WI38 (cell line): ENCODE measurements at regions not wholly inside any gene's neighbourhood (a gene's known extent, or its start where the extent isn't known, plus 50 kb on each side); places are given as distances from the start of the nearest gene placed in this dataset.

Experiments
- H3K4me3 ChIP-seq: 2 replicates; pipeline ENCODE4 v1.5.1; 2011; ENCODE audit warnings: low read depth, mild to moderate bottlenecking, control low read depth, low read length
- TF ChIP-seq, protein P1 (sequence below): IDR thresholded peaks from 2 replicates; pipeline ENCODE4 v1.5.1; 2012; ENCODE audit warnings: low read depth, mild to moderate bottlenecking, control low read depth, low read length

DNA sequence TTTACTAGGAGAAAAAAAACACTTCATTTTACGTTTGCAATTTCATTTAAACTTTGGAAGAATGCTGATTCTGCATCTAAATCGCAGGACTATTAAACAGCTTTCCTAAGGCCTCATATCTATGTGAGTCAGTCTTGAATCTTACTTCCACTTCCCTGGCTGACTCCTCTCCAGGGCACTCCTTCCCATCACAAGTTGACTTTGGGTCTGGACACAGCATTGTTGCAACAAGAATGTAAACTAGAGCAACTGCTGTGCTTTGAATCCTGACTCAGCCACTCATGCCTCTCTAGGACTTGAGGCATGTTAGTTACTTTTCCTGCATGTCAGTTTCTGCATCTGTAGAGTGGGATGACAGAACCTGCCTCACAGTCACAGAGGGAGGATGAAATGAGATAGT, 413.8 kb downstream of the FAT4 start:
- TF ChIP-seq, protein P1, sequence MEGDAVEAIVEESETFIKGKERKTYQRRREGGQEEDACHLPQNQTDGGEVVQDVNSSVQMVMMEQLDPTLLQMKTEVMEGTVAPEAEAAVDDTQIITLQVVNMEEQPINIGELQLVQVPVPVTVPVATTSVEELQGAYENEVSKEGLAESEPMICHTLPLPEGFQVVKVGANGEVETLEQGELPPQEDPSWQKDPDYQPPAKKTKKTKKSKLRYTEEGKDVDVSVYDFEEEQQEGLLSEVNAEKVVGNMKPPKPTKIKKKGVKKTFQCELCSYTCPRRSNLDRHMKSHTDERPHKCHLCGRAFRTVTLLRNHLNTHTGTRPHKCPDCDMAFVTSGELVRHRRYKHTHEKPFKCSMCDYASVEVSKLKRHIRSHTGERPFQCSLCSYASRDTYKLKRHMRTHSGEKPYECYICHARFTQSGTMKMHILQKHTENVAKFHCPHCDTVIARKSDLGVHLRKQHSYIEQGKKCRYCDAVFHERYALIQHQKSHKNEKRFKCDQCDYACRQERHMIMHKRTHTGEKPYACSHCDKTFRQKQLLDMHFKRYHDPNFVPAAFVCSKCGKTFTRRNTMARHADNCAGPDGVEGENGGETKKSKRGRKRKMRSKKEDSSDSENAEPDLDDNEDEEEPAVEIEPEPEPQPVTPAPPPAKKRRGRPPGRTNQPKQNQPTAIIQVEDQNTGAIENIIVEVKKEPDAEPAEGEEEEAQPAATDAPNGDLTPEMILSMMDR: no peak
- H3K4me3 ChIP-seq: peak overlapping the region; percentile 8; the same call in 1 of the 2 replicates

- TF ChIP-seq, protein P1: no peak
- peak overlapping the region; percentile 8; the same call in 1 of the 2 replicates for H3K4me3 ChIP-seq
These were observed 414.4 kb downstream of the FAT4 start for GRCh38 chr4:125729171-125729570.

DNA sequence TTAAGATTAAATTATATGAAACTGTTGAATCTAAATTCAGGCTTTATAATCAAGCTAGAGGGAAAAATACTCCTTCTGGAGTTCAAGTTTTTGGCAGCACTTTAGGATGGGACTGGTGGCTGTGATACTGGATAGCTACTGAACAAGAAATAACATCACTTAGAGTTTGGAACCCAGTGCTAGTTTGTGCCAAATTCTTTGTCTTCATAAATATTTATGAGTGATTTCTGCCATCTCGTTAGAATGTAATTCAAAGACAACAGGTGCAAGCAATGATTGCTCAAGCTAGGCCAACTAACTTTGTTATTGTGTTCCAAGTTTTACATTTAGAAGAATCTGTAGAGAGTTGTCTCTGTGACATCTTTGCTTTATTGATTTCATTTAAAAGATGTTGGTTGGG, 417.9 kb downstream of the FAT4 start:
- TF ChIP-seq, protein P1: no peak
- H3K4me3 ChIP-seq: no peak overlapping the region

DNA sequence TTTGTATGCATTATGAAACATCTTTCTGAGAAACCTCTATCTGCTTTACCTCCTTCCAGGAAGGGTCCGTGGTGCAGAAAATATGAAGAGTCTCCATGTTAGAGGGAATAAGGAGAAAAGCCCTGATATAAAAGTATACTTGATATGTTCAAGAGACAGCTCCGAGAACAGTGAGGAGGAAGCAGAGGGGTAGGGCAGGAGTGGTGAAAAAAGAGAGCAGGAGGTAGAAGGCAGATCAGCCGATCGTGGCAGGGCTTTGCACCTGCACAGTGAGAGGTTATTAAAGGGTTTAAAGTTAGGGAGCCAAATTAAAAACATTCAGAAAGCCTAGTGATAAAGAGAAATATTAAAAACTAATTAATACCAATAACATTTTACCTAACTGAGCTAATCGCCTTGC, 419.7 kb downstream of the FAT4 start:
- TF ChIP-seq, protein P1: no peak
- no peak overlapping the region for H3K4me3 ChIP-seq

GRCh38 chr4:125735102-125735501, 420.3 kb downstream of the FAT4 start:
- TF ChIP-seq, protein P1: no peak
- no peak overlapping the region for H3K4me3 ChIP-seq

DNA sequence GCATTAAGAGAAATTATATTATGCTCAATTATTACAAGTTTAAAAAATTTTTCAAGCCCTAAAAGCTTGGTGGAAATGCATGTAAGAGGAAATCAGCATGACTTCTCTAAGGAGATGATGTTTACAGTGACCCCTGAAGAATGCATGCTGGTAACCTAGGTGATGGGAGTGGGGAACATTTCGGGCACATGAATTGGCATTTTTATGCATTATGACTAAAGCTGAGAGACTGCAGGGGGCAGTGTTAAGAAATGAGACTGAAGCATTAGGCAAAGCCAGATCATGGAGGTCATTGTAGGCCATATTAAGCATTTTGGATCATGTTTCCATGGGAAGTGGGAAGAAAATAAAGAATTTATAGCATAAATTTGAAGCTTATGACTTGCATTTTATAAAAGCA, 421.3 kb downstream of the FAT4 start:
- TF ChIP-seq, protein P1: no peak
- no peak overlapping the region for H3K4me3 ChIP-seq

- TF ChIP-seq, protein P1: no peak
- no peak overlapping the region for H3K4me3 ChIP-seq
These were observed 425.0 kb downstream of the FAT4 start for GRCh38 chr4:125739760-125740159.
